ENCODE measurements at regions not wholly inside any gene's neighbourhood (a gene's known extent, or its start where the extent isn't known, plus 50 kb on each side); places are given as distances from the start of the nearest gene placed in this dataset.

- no peaks in the 10 kb centered on the region for H3K9me2 ChIP-seq (replicated peaks; ENCODE audit: control insufficient read depth, low read length)
- TF ChIP-seq, protein P1, sequence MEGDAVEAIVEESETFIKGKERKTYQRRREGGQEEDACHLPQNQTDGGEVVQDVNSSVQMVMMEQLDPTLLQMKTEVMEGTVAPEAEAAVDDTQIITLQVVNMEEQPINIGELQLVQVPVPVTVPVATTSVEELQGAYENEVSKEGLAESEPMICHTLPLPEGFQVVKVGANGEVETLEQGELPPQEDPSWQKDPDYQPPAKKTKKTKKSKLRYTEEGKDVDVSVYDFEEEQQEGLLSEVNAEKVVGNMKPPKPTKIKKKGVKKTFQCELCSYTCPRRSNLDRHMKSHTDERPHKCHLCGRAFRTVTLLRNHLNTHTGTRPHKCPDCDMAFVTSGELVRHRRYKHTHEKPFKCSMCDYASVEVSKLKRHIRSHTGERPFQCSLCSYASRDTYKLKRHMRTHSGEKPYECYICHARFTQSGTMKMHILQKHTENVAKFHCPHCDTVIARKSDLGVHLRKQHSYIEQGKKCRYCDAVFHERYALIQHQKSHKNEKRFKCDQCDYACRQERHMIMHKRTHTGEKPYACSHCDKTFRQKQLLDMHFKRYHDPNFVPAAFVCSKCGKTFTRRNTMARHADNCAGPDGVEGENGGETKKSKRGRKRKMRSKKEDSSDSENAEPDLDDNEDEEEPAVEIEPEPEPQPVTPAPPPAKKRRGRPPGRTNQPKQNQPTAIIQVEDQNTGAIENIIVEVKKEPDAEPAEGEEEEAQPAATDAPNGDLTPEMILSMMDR (IDR thresholded peaks at IDR 0.05; ENCODE audit: low read depth, low read length, poor library complexity, severe bottlenecking): no peak
- TF ChIP-seq EZH2phosphoT487 (IDR thresholded peaks at IDR 0.05; ENCODE audit: borderline replicate concordance, low read length): no peak
- no peaks in the 10 kb centered on the region for H4K20me1 ChIP-seq (ENCODE audit: control insufficient read depth, insufficient read depth, low read depth, low read length)
- H3K79me2 ChIP-seq (ENCODE audit: control insufficient read depth, low read length): no peaks in the 10 kb centered on the region
- H3K4me2 ChIP-seq (ENCODE audit: low read length): no peak overlapping the region
- H3K4me1 ChIP-seq (ENCODE audit: control insufficient read depth, low read length): no peaks in the 10 kb centered on the region
- H3K27ac ChIP-seq (ENCODE audit: low read depth, low read length): no peak overlapping the region
- H3K9me3 ChIP-seq (ENCODE audit: control insufficient read depth, insufficient read depth, low read length): no peaks in the 10 kb centered on the region
- no peaks in the 10 kb centered on the region for H3K27me3 ChIP-seq (ENCODE audit: control insufficient read depth, low read length)
- no peaks in the 10 kb centered on the region for H3K36me3 ChIP-seq (ENCODE audit: control insufficient read depth, low read length)
- no peaks in the 10 kb centered on the region for H3F3A ChIP-seq (ENCODE audit: control insufficient read depth, insufficient read depth)
- H3K4me3 ChIP-seq (ENCODE audit: low read length): no peak overlapping the region
These were observed 158.9 kb upstream of the FOXK1 start for GRCh38 chr7:4523219-4523618.

DNA sequence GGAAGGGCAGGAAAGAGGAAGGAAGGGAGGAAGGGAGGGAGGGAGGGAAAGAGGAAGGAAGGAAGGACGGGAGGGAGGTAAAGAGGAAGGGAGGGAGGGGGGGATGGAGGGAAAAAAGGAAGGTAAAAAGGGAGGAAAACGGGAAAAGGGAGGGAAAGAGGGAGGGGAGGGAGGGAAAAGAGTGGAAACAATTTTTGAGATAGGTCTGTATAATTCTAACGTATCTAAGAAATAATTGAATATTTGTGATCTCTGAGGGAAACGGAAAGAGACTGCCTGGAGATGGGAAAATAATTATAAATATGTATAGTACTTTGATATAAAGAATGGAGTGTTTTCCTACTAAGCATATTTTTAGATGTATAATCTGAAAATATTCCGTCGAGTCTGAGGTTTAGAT is 158.2 kb upstream of the FOXK1 start:
- Histone ChIP-seq H3K27ac (ENCODE audit: low read depth, low read length) (no peak overlapping the region), H3K4me2 (ENCODE audit: low read length) (no peak overlapping the region), H3F3A (ENCODE audit: control insufficient read depth, insufficient read depth) (no peaks in the 10 kb centered on the region), H3K9me2 (replicated peaks; ENCODE audit: control insufficient read depth, low read length) (no peaks in the 10 kb centered on the region), H3K4me1 (ENCODE audit: control insufficient read depth, low read length) (no peaks in the 10 kb centered on the region), H3K27me3 (ENCODE audit: control insufficient read depth, low read length) (no peaks in the 10 kb centered on the region), H3K36me3 (ENCODE audit: control insufficient read depth, low read length) (no peaks in the 10 kb centered on the region), H3K4me3 (ENCODE audit: low read length) (no peak overlapping the region), H4K20me1 (ENCODE audit: control insufficient read depth, insufficient read depth, low read depth, low read length) (no peaks in the 10 kb centered on the region), H3K79me2 (ENCODE audit: control insufficient read depth, low read length) (no peaks in the 10 kb centered on the region), H3K9me3 (ENCODE audit: control insufficient read depth, insufficient read depth, low read length) (no peaks in the 10 kb centered on the region)
- TF ChIP-seq EZH2phosphoT487 (IDR thresholded peaks at IDR 0.05; ENCODE audit: borderline replicate concordance, low read length): no peak
- TF ChIP-seq, protein P1 (IDR thresholded peaks at IDR 0.05; ENCODE audit: low read depth, low read length, poor library complexity, severe bottlenecking): no peak

DNA sequence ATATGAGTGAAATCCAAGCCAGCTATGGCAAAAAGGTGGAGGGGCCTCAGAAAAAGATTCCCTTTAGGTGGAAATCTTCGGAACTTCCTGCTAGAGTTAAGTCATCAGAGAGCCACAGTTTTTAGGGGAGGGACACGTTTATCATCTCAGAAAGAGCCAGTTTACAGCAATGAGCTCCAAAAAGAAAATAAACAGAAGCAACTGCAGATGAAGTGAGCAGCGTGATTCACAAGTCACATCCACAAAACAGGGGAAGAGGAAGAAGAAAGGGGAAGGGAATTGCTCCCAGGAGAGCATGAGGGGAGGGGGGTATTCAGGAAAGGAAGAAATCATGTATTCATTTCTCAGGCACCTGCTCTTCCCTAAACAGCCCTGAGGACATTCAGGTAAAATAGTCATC is 156.2 kb upstream of the FOXK1 start:
- no peaks in the 10 kb centered on the region for H3K9me3 ChIP-seq (ENCODE audit: control insufficient read depth, insufficient read depth, low read length)
- H3K4me1 ChIP-seq (ENCODE audit: control insufficient read depth, low read length): no peaks in the 10 kb centered on the region
- H3K4me3 ChIP-seq (ENCODE audit: low read length): no peak overlapping the region
- H3F3A ChIP-seq (ENCODE audit: control insufficient read depth, insufficient read depth): no peaks in the 10 kb centered on the region
- H3K9me2 ChIP-seq (replicated peaks; ENCODE audit: control insufficient read depth, low read length): no peaks in the 10 kb centered on the region
- TF ChIP-seq, protein P1 (IDR thresholded peaks at IDR 0.05; ENCODE audit: low read depth, low read length, poor library complexity, severe bottlenecking): no peak
- TF ChIP-seq EZH2phosphoT487 (IDR thresholded peaks at IDR 0.05; ENCODE audit: borderline replicate concordance, low read length): no peak
- H4K20me1 ChIP-seq (ENCODE audit: control insufficient read depth, insufficient read depth, low read depth, low read length): no peaks in the 10 kb centered on the region
- H3K4me2 ChIP-seq (ENCODE audit: low read length): no peak overlapping the region
- no peak overlapping the region for H3K27ac ChIP-seq (ENCODE audit: low read depth, low read length)
- no peaks in the 10 kb centered on the region for H3K79me2 ChIP-seq (ENCODE audit: control insufficient read depth, low read length)
- no peaks in the 10 kb centered on the region for H3K27me3 ChIP-seq (ENCODE audit: control insufficient read depth, low read length)
- H3K36me3 ChIP-seq (ENCODE audit: control insufficient read depth, low read length): no peaks in the 10 kb centered on the region

Data from DOHH2 (cell line).